NCI-H2171 (cell line): ENCODE measurements at regions not wholly inside any gene's neighbourhood (a gene's known extent, or its start where the extent isn't known, plus 50 kb on each side); places are given as distances from the start of the nearest gene placed in this dataset.
A peak's percentile ranks its signal among the peaks of the same experiment; 100 is the strongest.

Experiments
- DNase-seq: peaks from one replicate; lab custom pipeline; 2025; lab: John Stamatoyannopoulos, UW

- no peak for DNase-seq
Observed at GRCh38 chr2:22486343-22486742, 898.6 kb upstream of the KLHL29 start.

DNA sequence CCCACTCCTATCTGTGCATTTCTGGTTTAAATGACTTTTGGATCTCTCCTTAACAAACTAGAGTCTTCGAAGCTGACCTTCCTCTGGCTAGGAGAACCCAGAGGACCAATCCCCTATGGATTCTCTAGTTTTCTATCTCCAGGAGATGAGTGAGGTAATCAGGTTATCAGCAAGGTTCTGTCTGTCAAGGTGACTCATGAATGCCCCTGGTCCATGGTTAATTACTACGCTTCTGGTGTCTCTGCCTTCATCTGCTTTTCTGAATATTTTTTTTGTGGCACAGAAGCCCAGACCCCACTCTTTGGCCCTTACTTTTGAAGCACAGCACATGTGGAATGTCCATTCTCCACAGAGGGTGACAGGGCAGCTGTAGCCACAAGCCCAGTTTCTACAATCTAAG lies 897.9 kb upstream of the KLHL29 start:
- no peak for DNase-seq

- no peak for DNase-seq
Observed at GRCh38 chr2:22487541-22487940, 897.4 kb upstream of the KLHL29 start.

- DNase-seq, result no peak
Observed at GRCh38 chr2:22491442-22491841, 893.5 kb upstream of the KLHL29 start.

- no peak for DNase-seq
Observed at GRCh38 chr2:22494156-22494555, 890.8 kb upstream of the KLHL29 start.

DNA sequence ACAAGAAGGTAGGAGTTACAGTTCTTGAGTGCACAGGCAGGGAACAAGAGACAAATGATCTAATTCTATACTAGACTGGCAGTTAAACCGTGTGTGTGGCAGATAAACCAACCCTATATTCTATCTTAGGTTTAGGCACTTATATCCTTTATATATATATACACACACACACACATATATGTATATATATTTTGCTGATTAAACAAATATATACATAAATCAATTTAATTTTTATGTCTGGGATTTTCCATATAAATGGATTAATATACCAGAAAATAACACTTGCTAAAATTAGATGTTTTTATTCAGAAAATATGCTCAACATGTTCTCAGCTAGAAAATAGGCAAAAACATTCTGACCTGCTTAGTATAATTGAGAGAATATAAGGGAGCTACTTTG lies 887.9 kb upstream of the KLHL29 start:
- no peak for DNase-seq

DNA sequence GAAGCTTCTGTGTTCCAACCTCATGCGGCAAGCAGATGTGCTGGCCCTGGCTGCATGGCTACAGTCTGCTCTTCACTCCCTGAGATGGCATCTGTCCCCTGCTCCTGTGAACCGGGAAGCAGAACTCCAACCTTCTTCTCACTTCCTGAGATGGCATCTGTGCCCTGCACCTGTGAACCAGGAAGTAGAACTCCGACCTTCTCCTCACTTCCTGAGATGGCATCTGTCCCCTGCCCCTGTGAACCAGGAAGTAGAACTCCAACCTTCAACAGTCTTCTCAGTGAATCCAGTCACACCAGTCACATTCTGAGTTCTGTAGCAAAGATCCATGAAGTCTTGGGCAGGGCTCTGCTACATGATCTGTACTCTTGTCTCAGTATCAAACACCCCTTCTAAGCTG lies 887.2 kb upstream of the KLHL29 start:
- peak; percentile 38 for DNase-seq

GRCh38 chr2:22499082-22499839 lies 885.7 kb upstream of the KLHL29 start:
- DNase-seq, result no peak

- no peak for DNase-seq
Observed at GRCh38 chr2:22500555-22500935, 884.4 kb upstream of the KLHL29 start.

DNA sequence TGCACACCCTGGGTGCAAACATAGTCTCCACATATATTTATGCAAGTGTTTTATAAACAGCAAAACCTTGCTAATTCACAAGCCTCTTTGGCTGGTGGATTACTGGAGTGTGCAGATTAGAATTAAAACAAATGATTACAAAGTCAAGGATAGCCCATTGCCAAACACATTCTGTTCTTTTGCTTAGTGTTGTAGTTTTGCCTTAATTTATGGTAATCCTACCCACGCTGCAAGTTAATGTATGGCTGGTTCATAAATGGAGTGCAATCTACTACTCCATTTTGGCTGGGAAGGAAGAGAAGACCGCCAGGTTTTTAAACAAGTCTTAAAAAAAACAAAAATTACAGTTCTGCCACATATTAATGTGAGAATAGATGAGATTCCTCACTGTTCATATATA lies 883.1 kb upstream of the KLHL29 start:
- DNase-seq, result no peak

GRCh38 chr2:22513563-22513962 lies 871.4 kb upstream of the KLHL29 start:
- no peak for DNase-seq

DNA sequence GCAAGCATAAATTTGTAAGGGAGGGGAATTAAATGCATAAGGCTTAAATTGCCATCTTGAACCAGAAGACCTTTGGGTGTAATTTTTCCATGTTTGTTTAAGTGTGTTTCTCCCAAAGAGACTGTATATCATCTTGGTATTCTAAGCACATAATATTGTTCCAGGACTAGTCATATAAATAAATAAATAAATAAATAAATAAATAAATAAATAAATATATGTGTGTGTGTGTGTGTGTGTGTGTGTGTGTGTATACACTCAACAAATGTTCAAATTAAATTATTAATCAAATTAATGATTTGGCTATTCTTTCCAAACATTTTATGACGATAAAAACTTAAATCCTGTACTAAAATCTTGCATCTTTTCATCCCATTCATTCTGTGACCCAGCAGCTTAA lies 867.8 kb upstream of the KLHL29 start:
- DNase-seq, result no peak

- no peak for DNase-seq
Observed at GRCh38 chr2:22518641-22519040, 866.3 kb upstream of the KLHL29 start.

- no peak for DNase-seq
Observed at GRCh38 chr2:22520369-22521288, 864.4 kb upstream of the KLHL29 start.

DNA sequence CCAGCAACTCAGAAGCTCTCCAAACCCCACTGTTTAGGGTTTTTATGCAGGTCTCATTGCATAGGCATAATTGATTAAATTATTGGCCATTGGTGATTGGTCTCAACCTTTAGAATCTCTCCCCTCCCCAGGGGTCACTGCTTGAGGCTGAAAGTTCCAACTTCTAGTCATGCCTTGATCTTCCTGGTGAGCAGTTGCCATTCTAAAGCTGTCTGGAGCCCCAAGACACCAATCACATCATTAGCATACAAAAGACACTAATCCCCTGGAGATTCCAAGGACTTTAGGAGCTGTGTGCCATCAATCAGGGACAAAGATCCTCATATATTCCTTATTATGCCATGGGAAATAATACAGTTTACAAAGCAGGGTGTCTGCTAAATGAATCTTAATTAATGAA lies 863.4 kb upstream of the KLHL29 start:
- DNase-seq, result no peak

DNA sequence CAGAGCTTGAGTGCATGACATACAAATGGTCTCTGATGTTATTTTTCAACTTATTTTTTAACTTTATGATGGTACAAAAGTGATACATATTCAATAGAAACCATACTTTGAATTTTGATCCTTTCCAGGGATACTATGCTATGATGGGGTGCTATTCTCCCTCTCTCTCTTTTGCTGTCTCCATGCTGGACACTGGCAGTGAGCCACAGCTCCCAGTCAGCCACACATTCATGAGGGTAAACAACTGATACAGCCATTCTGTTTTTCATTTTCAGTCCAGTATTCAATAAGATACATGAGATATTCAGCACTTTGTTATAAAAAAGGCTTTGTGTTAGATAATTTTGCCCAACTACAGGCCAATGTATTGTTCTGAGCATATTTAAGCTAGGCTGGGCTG lies 859.3 kb upstream of the KLHL29 start:
- no peak for DNase-seq

GRCh38 chr2:22530131-22530530 lies 854.8 kb upstream of the KLHL29 start:
- no peak for DNase-seq

- DNase-seq, result no peak
Observed at GRCh38 chr2:22536133-22536532, 848.8 kb upstream of the KLHL29 start.

GRCh38 chr2:22554453-22554852 lies 830.5 kb upstream of the KLHL29 start:
- no peak for DNase-seq

DNA sequence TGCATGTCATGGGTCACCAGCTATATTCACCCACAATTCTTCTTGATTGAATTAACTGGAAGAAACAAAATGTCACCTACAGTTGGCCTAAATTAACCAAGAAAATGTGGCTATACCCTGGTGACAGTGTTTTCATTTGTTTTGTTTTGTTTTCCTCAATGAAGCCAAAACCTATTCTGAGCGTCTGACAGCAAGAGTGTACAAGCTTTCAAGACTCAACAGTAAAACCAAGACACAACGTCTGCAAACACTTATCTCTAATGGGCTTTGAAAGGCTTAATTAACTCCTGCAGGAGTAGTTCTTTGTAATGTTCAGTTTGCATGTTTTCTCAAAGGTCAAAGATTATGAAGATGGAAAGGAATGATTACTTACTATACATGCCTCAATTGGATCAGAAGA lies 827.6 kb upstream of the KLHL29 start:
- no peak for DNase-seq

DNA sequence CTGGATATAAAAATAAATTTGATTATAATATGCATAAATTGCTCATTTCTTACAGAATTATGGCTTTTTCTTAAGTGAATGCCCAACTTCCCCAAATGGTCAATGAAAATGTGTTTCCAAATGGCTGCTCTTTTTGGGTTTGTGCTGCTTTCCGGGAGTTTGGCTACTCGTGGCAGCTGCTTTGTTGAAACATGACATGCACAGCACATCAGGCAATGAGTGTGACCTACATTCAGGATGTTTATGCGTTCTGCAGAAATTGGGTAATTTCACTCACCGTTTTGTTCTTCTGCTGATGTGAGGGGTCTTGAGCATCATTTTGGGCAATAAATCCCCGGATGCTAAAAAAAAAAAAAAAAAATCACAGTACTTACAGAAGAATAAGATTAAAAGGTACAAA lies 825.0 kb upstream of the KLHL29 start:
- no peak for DNase-seq

- DNase-seq, result no peak
Observed at GRCh38 chr2:22579341-22579740, 805.6 kb upstream of the KLHL29 start.

- DNase-seq, result no peak
Observed at GRCh38 chr2:22582107-22582506, 802.9 kb upstream of the KLHL29 start.
